Astrocyte of the cerebellum (primary cell): ENCODE measurements at regions not wholly inside any gene's neighbourhood (a gene's known extent, or its start where the extent isn't known, plus 50 kb on each side); places are given as distances from the start of the nearest gene placed in this dataset.

ENCODE experiments used
- DNase-seq: peaks from one replicate; pipeline ENCODE4 v3.0.0-alpha.2; 2011; ENCODE audit warnings: low read depth
- H3K4me3 ChIP-seq: 2 replicates; pipeline ENCODE4 v1.5.1; 2011; ENCODE audit warnings: mild to moderate bottlenecking, low read depth, low read length, moderate library complexity
- CTCF ChIP-seq: IDR thresholded peaks from 2 replicates; pipeline ENCODE4 v1.5.1; 2012; ENCODE audit warnings: low read length, low read depth, moderate library complexity, mild to moderate bottlenecking; ENCODE audit errors: missing control alignments
- in situ Hi-C: cut with HindIII; loops from 2 replicates; pipeline ENCODE4 v1.10.0; 2017; ENCODE audit warnings: low sequenced_read_pairs

- DNase-seq: no peak
- no peak overlapping the region for H3K4me3 ChIP-seq
- in situ Hi-C loops: no loop called here
- TF ChIP-seq CTCF: no peak
These were observed 1548.6 kb upstream of the B3GALT2 start for GRCh38 chr1:194734970-194735369.

DNA sequence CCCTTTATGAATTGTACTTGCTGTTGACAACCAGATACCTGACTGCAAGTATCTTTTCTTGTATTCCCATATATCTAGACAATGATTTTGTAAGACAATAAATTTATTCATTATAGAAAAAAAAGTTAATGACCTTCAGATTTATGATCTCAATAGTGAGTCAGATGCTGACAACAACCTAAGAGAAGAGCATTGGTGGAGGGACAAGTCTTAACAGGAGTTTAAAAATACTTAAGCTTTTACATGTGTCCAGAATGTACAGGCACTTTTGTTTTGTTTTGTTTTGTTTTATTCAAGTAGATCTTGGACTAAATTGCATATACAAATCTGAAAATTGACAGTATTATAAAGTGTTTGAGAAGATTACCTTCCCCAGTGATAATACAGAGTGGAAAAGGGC lies 1544.6 kb upstream of the B3GALT2 start:
- TF ChIP-seq CTCF: no peak
- H3K4me3 ChIP-seq: no peak overlapping the region
- DNase-seq: no peak
- in situ Hi-C loops: no loop called here

GRCh38 chr1:194730304-194730703 lies 1543.9 kb upstream of the B3GALT2 start:
- no peak for TF ChIP-seq CTCF
- DNase-seq: no peak
- H3K4me3 ChIP-seq: no peak overlapping the region
- in situ Hi-C loops: no loop called here

DNA sequence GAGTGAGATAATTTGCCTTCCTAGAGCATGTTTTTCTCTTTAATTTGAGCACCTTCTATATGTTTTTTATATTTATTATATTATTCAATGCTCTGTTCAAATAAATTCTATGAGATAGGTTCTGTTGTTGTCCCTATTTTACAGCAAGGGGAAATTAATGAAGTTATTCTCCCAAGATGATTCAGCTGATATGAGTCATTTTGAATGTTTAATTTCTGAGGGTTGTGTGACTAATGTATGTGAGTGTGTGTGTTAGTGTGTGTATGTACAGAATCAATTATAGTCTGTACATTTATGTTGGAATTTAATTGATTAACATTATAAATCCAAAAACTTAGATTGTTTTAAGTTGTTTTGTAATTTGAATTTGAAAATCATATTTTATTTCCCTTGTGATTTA lies 1536.7 kb upstream of the B3GALT2 start:
- no peak for TF ChIP-seq CTCF
- in situ Hi-C loops: no loop called here
- no peak overlapping the region for H3K4me3 ChIP-seq
- DNase-seq: no peak

DNA sequence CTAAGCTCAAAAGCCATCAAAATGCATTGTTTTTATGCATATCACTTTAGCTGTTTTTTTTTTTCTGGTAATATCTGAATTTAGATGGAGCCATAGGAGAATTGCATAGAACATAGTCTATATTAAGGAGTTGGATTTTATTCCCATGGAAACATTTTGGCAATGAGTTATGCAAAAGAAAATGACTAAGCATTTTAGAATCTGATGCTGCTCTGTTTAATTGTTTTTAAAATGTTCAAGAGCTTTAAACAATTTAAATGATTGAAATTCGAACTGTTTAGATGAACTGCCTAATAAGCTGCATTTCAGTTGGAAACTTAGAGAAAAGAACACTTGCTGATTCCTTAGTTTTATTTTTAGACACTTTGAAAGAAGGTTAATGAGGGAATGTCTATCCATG lies 1531.5 kb upstream of the B3GALT2 start:
- TF ChIP-seq CTCF: no peak
- no peak for DNase-seq
- H3K4me3 ChIP-seq: no peak overlapping the region
- in situ Hi-C loops: no loop called here

- no peak overlapping the region for H3K4me3 ChIP-seq
- in situ Hi-C loops: no loop called here
- TF ChIP-seq CTCF: no peak
- DNase-seq: no peak
These were observed 1530.9 kb upstream of the B3GALT2 start for GRCh38 chr1:194717334-194717733.

- no peak for DNase-seq
- no peak for TF ChIP-seq CTCF
- H3K4me3 ChIP-seq: no peak overlapping the region
- in situ Hi-C loops: no loop called here
These were observed 1524.3 kb upstream of the B3GALT2 start for GRCh38 chr1:194710671-194711070.
